H1 (cell line): ENCODE measurements at regions not wholly inside any gene's neighbourhood (a gene's known extent, or its start where the extent isn't known, plus 50 kb on each side); places are given as distances from the start of the nearest gene placed in this dataset.

Experiments used
- CTCF ChIA-PET: fragments of 300-600 bp; sonication (Branson Sonifier 250); formaldehyde crosslinking; loops from one replicate; lab custom pipeline; 2021; ENCODE audit not compliant: partially characterized antibody; lab: Charles Lee
- POLR2A ChIA-PET: fragments of 300-600 bp; sonication (Branson Sonifier 250); formaldehyde crosslinking; loops from one replicate; lab custom pipeline; 2021; ENCODE audit warnings: inconsistent platforms; ENCODE audit not compliant: partially characterized antibody; lab: Charles Lee
- DNase-seq, 2 experiments: peaks; one replicate each; pipeline versions ENCODE4 v3.0.0 to v3.0.0-alpha.2; 2010 to 2022; ENCODE audit warnings: low spot score in 2 of 2, low read depth in 1 of 2, mixed read lengths in 1 of 2
- FAIRE-seq: peaks from 2 replicates; lab custom pipeline; 2011; peaks lifted over from hg19 to GRCh38; lab: Jason Lieb, UNC
- H2AFZ ChIP-seq: 2 replicates; pipeline ENCODE4 v1.8.1; 2012; ENCODE audit warnings: low read length, inconsistent platforms
- H2AK5ac ChIP-seq: 2 replicates; pipeline ENCODE4 v1.6.1; 2013; ENCODE audit warnings: low read depth, low read length
- H2BK120ac ChIP-seq: replicated peaks from 2 replicates; pipeline ENCODE3; 2013; ENCODE audit warnings: low read depth, low read length, inconsistent platforms
- H2BK12ac ChIP-seq: 2 replicates; pipeline ENCODE4 v1.6.1; 2013; ENCODE audit warnings: low read depth, low read length
- H2BK15ac ChIP-seq: 2 replicates; pipeline ENCODE4 v1.6.1; 2013; ENCODE audit warnings: low read length
- H2BK20ac ChIP-seq: 2 replicates; pipeline ENCODE4 v1.6.1; 2013; ENCODE audit warnings: low read length
- H2BK5ac ChIP-seq: 2 replicates; pipeline ENCODE4 v1.6.1; 2013; ENCODE audit warnings: low read depth, low read length
- H3K14ac ChIP-seq: 2 replicates; pipeline ENCODE4 v1.6.1; 2013; ENCODE audit warnings: inconsistent platforms; ENCODE audit not compliant: insufficient read length
- H3K18ac ChIP-seq: 2 replicates; pipeline ENCODE4 v1.6.1; 2013; ENCODE audit warnings: low read length; ENCODE audit errors: extremely low read depth
- H3K23ac ChIP-seq: 2 replicates; pipeline ENCODE4 v1.6.1; 2013; ENCODE audit warnings: inconsistent platforms; ENCODE audit not compliant: insufficient read length
- H3K23me2 ChIP-seq: 2 replicates; pipeline ENCODE4 v1.6.1; 2013; ENCODE audit warnings: low read depth, low read length
- H3K27ac ChIP-seq: 2 replicates; pipeline ENCODE4 v1.6.1; 2011; ENCODE audit warnings: low read depth, low read length, inconsistent platforms
- H3K27me3 ChIP-seq, 4 experiments: replicated peaks in 1 of 4; 1 replicate in 1 of 4; 2 replicates in 3 of 4; pipeline versions ENCODE4 v1.6.1 to v1.8.1; 2011 to 2013; ENCODE audit warnings: low read length in 3 of 4, mild to moderate bottlenecking in 3 of 4, inconsistent platforms in 2 of 4, mixed read lengths in 2 of 4, moderate library complexity in 1 of 4; ENCODE audit not compliant: control insufficient read depth in 3 of 4, insufficient read depth in 3 of 4; ENCODE audit errors: extremely low read depth in 1 of 4
- H3K36me3 ChIP-seq, 4 experiments: 2 replicates each; pipeline versions ENCODE4 v1.6.1 to v1.8.1; 2011 to 2013; ENCODE audit warnings: mild to moderate bottlenecking in 4 of 4, low read length in 3 of 4, moderate library complexity in 2 of 4, control low read depth in 1 of 4, inconsistent platforms in 1 of 4; ENCODE audit not compliant: insufficient read depth in 4 of 4, control insufficient read depth in 2 of 4
- H3K4ac ChIP-seq: replicated peaks from 2 replicates; pipeline ENCODE3; 2013; ENCODE audit warnings: low read length, low read depth, mixed read lengths, inconsistent platforms; ENCODE audit not compliant: insufficient read length
- H3K4me1 ChIP-seq, 4 experiments: replicated peaks in 1 of 4; 1 replicate in 1 of 4; 2 replicates in 3 of 4; pipeline versions ENCODE4 v1.6.1 to v1.8.1; 2011 to 2013; ENCODE audit warnings: low read length in 3 of 4, inconsistent platforms in 2 of 4, mixed read lengths in 1 of 4; ENCODE audit not compliant: insufficient read depth in 4 of 4, control insufficient read depth in 3 of 4
- H3K4me2 ChIP-seq, 2 experiments: 2 replicates each; pipeline versions ENCODE4 v1.6.1 to v1.8.1; 2011 to 2013; ENCODE audit warnings: low read depth in 2 of 2, low read length in 2 of 2, control low read depth in 1 of 2, inconsistent platforms in 1 of 2, mild to moderate bottlenecking in 1 of 2; ENCODE audit not compliant: insufficient read depth in 1 of 2
- H3K4me3 ChIP-seq, 4 experiments: fragments of 200-600, 300-600 bp in 1 of 4; sonication (generic), shearing (Covaris generic), sonication (Bioruptor Twin) in 1 of 4; 2 replicates each; pipeline versions ENCODE4 v1.5.1 to v1.8.1; 2011 to 2016; ENCODE audit warnings: low read length in 4 of 4, low read depth in 3 of 4, control low read depth in 2 of 4, inconsistent platforms in 2 of 4, mild to moderate bottlenecking in 2 of 4, mixed read lengths in 1 of 4, moderate library complexity in 1 of 4; ENCODE audit not compliant: insufficient read depth in 2 of 4; ENCODE audit errors: extremely low read depth in 1 of 4
- H3K56ac ChIP-seq: replicated peaks from 2 replicates; pipeline ENCODE3; 2013; ENCODE audit warnings: low read depth, mild to moderate bottlenecking, mixed read lengths, low read length, inconsistent platforms; ENCODE audit not compliant: insufficient read length
- H3K79me1 ChIP-seq: 2 replicates; pipeline ENCODE4 v1.6.1; 2013; ENCODE audit warnings: low read depth, low read length, control low read depth
- H3K79me2 ChIP-seq, 2 experiments: 2 replicates each; pipeline versions ENCODE4 v1.6.1 to v1.8.1; 2012 to 2013; ENCODE audit warnings: low read length in 2 of 2, mild to moderate bottlenecking in 2 of 2, inconsistent platforms in 1 of 2; ENCODE audit not compliant: insufficient read depth in 2 of 2, control insufficient read depth in 1 of 2
- H3K9ac ChIP-seq, 4 experiments: replicated peaks in 1 of 4; 1 replicate in 1 of 4; 2 replicates in 3 of 4; pipeline versions ENCODE4 v1.6.1 to v1.8.1; 2011 to 2013; ENCODE audit warnings: low read depth in 3 of 4, low read length in 3 of 4, control low read depth in 2 of 4, mild to moderate bottlenecking in 2 of 4, moderate library complexity in 2 of 4, inconsistent platforms in 1 of 4; ENCODE audit errors: extremely low read depth in 1 of 4
- H3K9me3 ChIP-seq, 2 experiments: 2 replicates each; pipeline versions ENCODE4 v1.6.1 to v1.8.1; 2012 to 2013; ENCODE audit warnings: mild to moderate bottlenecking in 2 of 2, moderate library complexity in 2 of 2, control low read depth in 1 of 2, inconsistent platforms in 1 of 2, low read depth in 1 of 2, low read length in 1 of 2, mixed read lengths in 1 of 2; ENCODE audit not compliant: insufficient read depth in 2 of 2
- H4K20me1 ChIP-seq, 2 experiments: replicated peaks in 1 of 2; 2 replicates each; pipeline versions ENCODE3 to v1.8.1; 2011 to 2013; ENCODE audit warnings: inconsistent platforms in 2 of 2, low read length in 2 of 2, mild to moderate bottlenecking in 1 of 2; ENCODE audit not compliant: insufficient read depth in 2 of 2, control insufficient read depth in 1 of 2
- H4K5ac ChIP-seq: 2 replicates; pipeline ENCODE4 v1.6.1; 2013; ENCODE audit warnings: low read length, low read depth, mixed read lengths, inconsistent platforms; ENCODE audit not compliant: insufficient read length
- H4K8ac ChIP-seq: 2 replicates; pipeline ENCODE4 v1.8.0; 2013; ENCODE audit warnings: mild to moderate bottlenecking, moderate library complexity, low read length, inconsistent platforms; ENCODE audit not compliant: insufficient read depth; ENCODE audit errors: extremely low read depth
- H4K91ac ChIP-seq: replicated peaks from 2 replicates; pipeline ENCODE3; 2013; ENCODE audit warnings: low read length, mixed read lengths, inconsistent platforms; ENCODE audit not compliant: insufficient read length
- ASH2L ChIP-seq: fragments of 200-600, 300-600 bp; sonication (generic); IDR thresholded peaks from one replicate; pipeline ENCODE4 v1.7.1; 2017; ENCODE audit warnings: low read length
- ATF2 ChIP-seq: IDR thresholded peaks from 2 replicates; pipeline ENCODE4 v1.6.1; 2012; ENCODE audit warnings: low read length, inconsistent platforms
- CBX8 ChIP-seq: fragments of 300-800, 300-1000 bp; sonication (generic); IDR thresholded peaks from 2 replicates; pipeline ENCODE4 v1.7.1; 2016; ENCODE audit warnings: low read depth, low read length, borderline replicate concordance
- CTBP2 ChIP-seq: IDR thresholded peaks from 2 replicates; pipeline ENCODE4 v1.7.0; 2011; ENCODE audit warnings: borderline replicate concordance, mild to moderate bottlenecking, moderate library complexity, mixed read lengths, low read length; ENCODE audit not compliant: insufficient read depth, insufficient read length
- EGR1 ChIP-seq: IDR thresholded peaks from 2 replicates; pipeline ENCODE4 v1.6.1; 2011; ENCODE audit warnings: low read depth, low read length, borderline replicate concordance
- HDAC2 ChIP-seq, 2 experiments: fragments of 300-600 bp in 1 of 2; sonication (generic) in 1 of 2; IDR thresholded peaks; 2 replicates each; pipeline ENCODE4 v1.6.1; 2011 to 2012; ENCODE audit warnings: low read depth in 2 of 2, low read length in 2 of 2, mild to moderate bottlenecking in 2 of 2, moderate library complexity in 2 of 2, borderline replicate concordance in 1 of 2, inconsistent platforms in 1 of 2
- JUND ChIP-seq: IDR thresholded peaks from 2 replicates; pipeline ENCODE4 v1.6.1; 2011; ENCODE audit warnings: mild to moderate bottlenecking, improper control_type of control experiment, low read length
- KDM1A ChIP-seq: fragments of 200-600, 300-600 bp; sonication (generic); IDR thresholded peaks from 2 replicates; pipeline ENCODE4 v1.7.1; 2016; ENCODE audit warnings: mild to moderate bottlenecking, low read length, borderline replicate concordance
- PHF8 ChIP-seq: fragments of 200-600 bp; sonication (generic); conservative IDR thresholded peaks from 2 replicates; pipeline ENCODE4 v1.7.1; 2012; ENCODE audit warnings: low read depth, mild to moderate bottlenecking, inconsistent platforms, low read length, moderate library complexity
- POLR2AphosphoS5 ChIP-seq: IDR thresholded peaks from 2 replicates; pipeline ENCODE4 v1.6.1; 2011; ENCODE audit warnings: low read depth, low read length
- POU5F1 ChIP-seq: IDR thresholded peaks from 2 replicates; pipeline ENCODE4 v1.6.1; 2011; ENCODE audit warnings: low read depth, mild to moderate bottlenecking, low read length, moderate library complexity
- RXRA ChIP-seq: IDR thresholded peaks from 2 replicates; pipeline ENCODE4 v1.6.1; 2011; ENCODE audit warnings: low read depth, mild to moderate bottlenecking, low read length, moderate library complexity; ENCODE audit not compliant: insufficient read depth
- SIRT6 ChIP-seq: IDR thresholded peaks from one replicate; pipeline ENCODE4 v1.7.1; 2012; ENCODE audit warnings: low read length, inconsistent platforms
- TEAD4 ChIP-seq: IDR thresholded peaks from 2 replicates; pipeline ENCODE4 v1.6.1; 2012; ENCODE audit warnings: low read depth, low read length, inconsistent platforms, mixed read lengths
- WGBS, 2 experiments: shearing (Covaris generic) in 1 of 2; methylation state at CpG; one replicate each; pipeline versions ENCODE4 v1.1.6 to v1.1.7; 2013 to 2015; ENCODE audit warnings: low lambda C conversion rate in 2 of 2, mixed read lengths in 2 of 2, inconsistent platforms in 1 of 2, low coverage in 1 of 2, missing lambda C conversion rate in 1 of 2; ENCODE audit not compliant: insufficient replicate concordance in 2 of 2, insufficient coverage in 1 of 2, insufficient read length in 1 of 2; ENCODE audit errors: extremely low coverage in 1 of 2, missing lambda C conversion rate in 1 of 2; 5-methylcytosine and 5-hydroxymethylcytosine counted together

- Histone ChIP-seq H2AFZ (no peak overlapping the region), H3K79me1 (no peaks in the 10 kb centered on the region), H4K91ac (no peak overlapping the region), H2BK20ac (no peak overlapping the region), H2BK12ac (no peak overlapping the region), H4K20me1 (no peaks in the 10 kb centered on the region), H3K23me2 (no peaks in the 10 kb centered on the region), H3K9ac (no peak overlapping the region), H4K8ac (no peak overlapping the region), H3K4me3 (no peak overlapping the region), H2BK120ac (no peak overlapping the region), H2AK5ac (no peak overlapping the region), H4K5ac (no peak overlapping the region), H2BK5ac (no peak overlapping the region), H3K9me3 (no peaks in the 10 kb centered on the region; a peak in 1 of 4 replicates), H3K36me3 (no peaks in the 10 kb centered on the region), H2BK15ac (no peak overlapping the region), H3K79me2 (no peaks in the 10 kb centered on the region), H3K56ac (no peak overlapping the region), H3K18ac (no peak overlapping the region), H3K27me3 (no peaks in the 10 kb centered on the region), H3K4me1 (no peaks in the 10 kb centered on the region), H3K14ac (no peak overlapping the region), H3K27ac (no peak overlapping the region), H3K4me2 (no peak overlapping the region), H3K4ac (no peak overlapping the region), H3K23ac (no peak overlapping the region)
- POLR2A ChIA-PET = no interaction called here
- FAIRE-seq (no peak), DNase-seq (no peak)
- 89% methylated on average over 3 of the region's 3 CpGs; no CpG with 5 or more reads in 1 of the 2 experiments for WGBS, 2 experiments
- CTCF ChIA-PET = interaction anchor here (1.6 kb wide), 1 partner anchor 19 kb away, joined by 3 read pairs; no protein-coding TSS in a partner anchor
- TF ChIP-seq HDAC2 (IDR thresholded peaks at IDR 0.05; ENCODE audit: borderline replicate concordance in 1 of 2, low read depth in 2 of 2, low read length in 2 of 2) (no peak), ATF2 (no peak), RXRA (no peak), TEAD4 (no peak), PHF8 (no peak), POLR2AphosphoS5 (no peak), JUND (no peak), ASH2L (no peak), SIRT6 (no peak), CTBP2 (no peak), EGR1 (no peak), KDM1A (no peak), CBX8 (no peak), POU5F1 (no peak)
Observed at GRCh38 chr6:87848616-87849015, 146.6 kb upstream of the AKIRIN2 start.
